ENCODE measurements at regions not wholly inside any gene's neighbourhood (a gene's known extent, or its start where the extent isn't known, plus 50 kb on each side); places are given as distances from the start of the nearest gene placed in this dataset.

DNA sequence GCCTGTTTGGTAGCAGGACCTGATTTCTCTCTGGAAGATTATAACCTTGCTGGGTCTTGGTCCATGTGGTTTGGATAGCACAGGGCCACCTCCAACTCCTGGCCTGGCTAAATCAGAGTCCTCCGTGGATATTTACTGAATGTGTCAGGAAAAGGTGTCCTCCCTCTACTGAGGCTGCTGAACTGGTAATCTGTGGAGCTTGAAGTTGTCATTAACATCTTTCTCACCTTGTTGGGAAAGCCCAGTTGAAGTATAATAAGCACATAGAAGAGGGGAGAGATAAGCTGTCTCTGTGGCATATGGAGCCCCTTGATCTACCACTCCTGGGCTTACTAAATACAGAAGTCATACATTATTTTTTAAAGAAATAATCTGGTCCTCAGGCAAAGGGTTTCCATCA, 294.3 kb upstream of the B3GALT2 start:
- TF ChIP-seq, protein P1, sequence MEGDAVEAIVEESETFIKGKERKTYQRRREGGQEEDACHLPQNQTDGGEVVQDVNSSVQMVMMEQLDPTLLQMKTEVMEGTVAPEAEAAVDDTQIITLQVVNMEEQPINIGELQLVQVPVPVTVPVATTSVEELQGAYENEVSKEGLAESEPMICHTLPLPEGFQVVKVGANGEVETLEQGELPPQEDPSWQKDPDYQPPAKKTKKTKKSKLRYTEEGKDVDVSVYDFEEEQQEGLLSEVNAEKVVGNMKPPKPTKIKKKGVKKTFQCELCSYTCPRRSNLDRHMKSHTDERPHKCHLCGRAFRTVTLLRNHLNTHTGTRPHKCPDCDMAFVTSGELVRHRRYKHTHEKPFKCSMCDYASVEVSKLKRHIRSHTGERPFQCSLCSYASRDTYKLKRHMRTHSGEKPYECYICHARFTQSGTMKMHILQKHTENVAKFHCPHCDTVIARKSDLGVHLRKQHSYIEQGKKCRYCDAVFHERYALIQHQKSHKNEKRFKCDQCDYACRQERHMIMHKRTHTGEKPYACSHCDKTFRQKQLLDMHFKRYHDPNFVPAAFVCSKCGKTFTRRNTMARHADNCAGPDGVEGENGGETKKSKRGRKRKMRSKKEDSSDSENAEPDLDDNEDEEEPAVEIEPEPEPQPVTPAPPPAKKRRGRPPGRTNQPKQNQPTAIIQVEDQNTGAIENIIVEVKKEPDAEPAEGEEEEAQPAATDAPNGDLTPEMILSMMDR (conservative IDR thresholded peaks at IDR 0.05; ENCODE audit: low read length), result no peak
- TF ChIP-seq EZH2phosphoT487 (IDR thresholded peaks at IDR 0.05; ENCODE audit: borderline replicate concordance), result no peak

Measured in Loucy (cell line).